Urothelium cell line (cell line): ENCODE measurements at regions not wholly inside any gene's neighbourhood (a gene's known extent, or its start where the extent isn't known, plus 50 kb on each side); places are given as distances from the start of the nearest gene placed in this dataset.

Source experiments
- DNase-seq: peaks from one replicate; pipeline ENCODE4 v3.0.0; 2011; ENCODE audit warnings: low spot score, mixed read lengths
- FAIRE-seq: peaks from 2 replicates; lab custom pipeline; 2011; peaks lifted over from hg19 to GRCh38; lab: Jason Lieb, UNC

- FAIRE-seq (no peak), DNase-seq (no peak)
Observed at GRCh38 chr11:127677660-127678425, 677.3 kb upstream of the KIRREL3 start.

DNA sequence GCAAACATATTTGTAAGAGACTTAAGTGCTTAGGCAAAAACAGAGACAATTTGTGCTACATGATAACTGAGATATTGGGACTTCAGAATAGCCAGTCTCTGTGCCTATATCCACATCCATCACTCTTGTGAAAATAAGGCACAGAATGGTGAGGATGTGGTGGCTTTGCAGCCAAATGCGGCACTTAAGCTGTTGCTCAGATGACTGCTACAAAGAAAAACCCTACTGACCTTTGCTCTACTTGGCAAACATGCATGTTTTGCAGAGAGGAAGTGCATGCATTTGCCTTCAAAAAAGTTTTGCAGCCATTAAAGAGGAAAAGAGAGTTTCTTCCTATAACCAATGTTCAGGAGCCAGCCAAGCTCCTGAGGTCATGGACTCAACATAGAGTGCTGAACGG lies 675.0 kb upstream of the KIRREL3 start:
- DNase-seq (no peak), FAIRE-seq (no peak)

DNA sequence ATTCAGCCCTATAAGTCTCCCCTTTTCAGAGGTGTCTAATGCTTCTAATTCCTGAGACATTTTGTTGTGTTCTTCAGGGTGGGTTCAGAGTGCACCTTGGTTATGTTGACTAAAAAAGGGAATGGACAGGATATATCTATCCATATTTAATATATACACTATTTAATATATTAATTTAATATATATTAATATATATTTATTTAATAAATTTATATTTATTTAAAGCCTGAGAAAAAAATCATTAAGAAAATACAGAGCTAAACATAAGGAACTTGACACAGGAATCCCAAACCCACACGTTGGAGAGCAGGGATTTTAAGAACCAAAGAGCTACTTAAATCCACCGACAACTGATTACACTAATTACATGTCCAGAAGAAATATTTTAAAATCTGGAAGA lies 674.2 kb upstream of the KIRREL3 start:
- FAIRE-seq: no peak
- DNase-seq: no peak

- no peak for FAIRE-seq
- DNase-seq: no peak
Observed at GRCh38 chr11:127670374-127671119, 670.0 kb upstream of the KIRREL3 start.

DNA sequence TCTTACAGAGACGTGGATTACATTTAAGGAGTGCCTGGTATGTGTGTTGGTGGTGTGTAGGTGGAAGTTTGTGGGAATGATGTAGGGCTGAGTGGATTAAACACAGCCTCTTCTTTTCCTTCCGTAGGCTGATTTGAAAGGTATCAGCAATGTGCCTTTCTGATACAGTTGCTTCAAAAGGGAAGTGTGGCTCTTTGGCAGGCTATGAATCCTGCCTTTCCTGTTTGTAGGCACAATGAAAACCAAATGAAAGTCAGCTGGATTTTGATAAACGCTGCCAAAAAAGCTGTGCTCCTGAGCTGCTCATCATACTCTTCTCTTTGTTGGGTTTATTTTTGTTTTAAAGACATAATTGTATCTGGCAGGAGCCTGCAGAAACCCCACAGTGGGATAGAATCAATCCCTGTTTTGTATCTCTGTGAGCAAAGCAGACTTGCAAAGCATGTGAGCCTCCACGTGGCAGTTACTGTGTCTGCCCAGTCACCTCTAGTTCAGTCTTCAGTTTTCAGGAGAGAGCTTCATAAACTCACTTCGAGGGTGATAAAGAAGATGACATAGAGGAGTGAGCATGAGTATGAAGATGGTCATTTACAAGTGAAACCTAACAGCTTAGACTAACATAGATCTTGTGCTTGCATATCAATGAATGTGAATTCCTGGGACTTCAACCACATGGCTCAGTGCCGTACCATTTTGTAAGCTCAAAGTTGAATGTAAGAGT lies 655.7 kb upstream of the KIRREL3 start:
- FAIRE-seq (no peak), DNase-seq (no peak)

DNA sequence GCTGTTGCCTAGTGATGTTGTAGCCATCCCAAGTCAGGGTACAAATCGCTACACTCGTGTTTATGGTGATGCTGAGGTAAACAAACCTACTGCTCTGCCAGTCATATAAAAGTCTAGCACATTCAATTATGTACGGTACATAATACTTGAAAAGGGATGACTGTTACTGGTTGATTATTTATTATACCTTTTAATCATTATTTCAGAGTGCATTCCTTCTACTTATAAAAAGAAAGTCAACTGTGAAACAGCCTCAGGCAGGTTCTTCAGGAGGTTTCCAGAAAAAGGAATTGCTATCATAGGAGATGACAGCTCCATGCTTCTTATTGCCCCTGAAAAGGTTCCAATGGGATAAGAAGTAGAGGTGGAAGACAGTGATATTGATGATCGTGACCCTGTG lies 652.5 kb upstream of the KIRREL3 start:
- FAIRE-seq: no peak

GRCh38 chr11:127651888-127652221 lies 651.3 kb upstream of the KIRREL3 start:
- FAIRE-seq (no peak), DNase-seq (peak; percentile 11)

More for the DNA sequence above, 652.5 kb upstream of the KIRREL3 start:
- DNase-seq: no peak

GRCh38 chr11:127651175-127651887 lies 650.8 kb upstream of the KIRREL3 start:
- DNase-seq (peak; percentile 39), FAIRE-seq (no peak)

GRCh38 chr11:127649958-127650357 lies 649.4 kb upstream of the KIRREL3 start:
- no peak for DNase-seq
- FAIRE-seq: no peak

DNA sequence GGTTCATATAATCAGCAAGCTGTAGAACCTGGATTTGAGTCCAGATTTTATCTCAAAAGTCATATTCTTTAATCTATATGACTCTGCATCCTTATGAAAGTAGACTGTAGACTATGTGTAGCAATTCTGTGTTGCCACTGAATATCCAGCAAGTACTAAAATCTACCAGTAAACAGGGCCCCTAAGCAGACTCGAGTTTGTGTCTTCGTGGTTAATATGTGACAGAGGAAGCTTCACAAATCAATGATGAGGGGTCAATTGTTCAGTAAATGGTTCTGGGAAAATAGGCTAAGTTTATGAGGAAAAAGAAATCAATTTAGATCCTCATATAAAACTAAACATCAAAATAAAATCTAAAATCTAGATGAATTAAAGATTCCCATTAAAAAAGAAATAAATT lies 648.5 kb upstream of the KIRREL3 start:
- DNase-seq: no peak
- no peak for FAIRE-seq

- DNase-seq: no peak
- FAIRE-seq: no peak
Observed at GRCh38 chr11:127648583-127648982, 648.0 kb upstream of the KIRREL3 start.

GRCh38 chr11:127644366-127644765 lies 643.8 kb upstream of the KIRREL3 start:
- FAIRE-seq: no peak
- no peak for DNase-seq

- no peak for DNase-seq
Observed at GRCh38 chr11:127643268-127644058, 642.9 kb upstream of the KIRREL3 start.

DNA sequence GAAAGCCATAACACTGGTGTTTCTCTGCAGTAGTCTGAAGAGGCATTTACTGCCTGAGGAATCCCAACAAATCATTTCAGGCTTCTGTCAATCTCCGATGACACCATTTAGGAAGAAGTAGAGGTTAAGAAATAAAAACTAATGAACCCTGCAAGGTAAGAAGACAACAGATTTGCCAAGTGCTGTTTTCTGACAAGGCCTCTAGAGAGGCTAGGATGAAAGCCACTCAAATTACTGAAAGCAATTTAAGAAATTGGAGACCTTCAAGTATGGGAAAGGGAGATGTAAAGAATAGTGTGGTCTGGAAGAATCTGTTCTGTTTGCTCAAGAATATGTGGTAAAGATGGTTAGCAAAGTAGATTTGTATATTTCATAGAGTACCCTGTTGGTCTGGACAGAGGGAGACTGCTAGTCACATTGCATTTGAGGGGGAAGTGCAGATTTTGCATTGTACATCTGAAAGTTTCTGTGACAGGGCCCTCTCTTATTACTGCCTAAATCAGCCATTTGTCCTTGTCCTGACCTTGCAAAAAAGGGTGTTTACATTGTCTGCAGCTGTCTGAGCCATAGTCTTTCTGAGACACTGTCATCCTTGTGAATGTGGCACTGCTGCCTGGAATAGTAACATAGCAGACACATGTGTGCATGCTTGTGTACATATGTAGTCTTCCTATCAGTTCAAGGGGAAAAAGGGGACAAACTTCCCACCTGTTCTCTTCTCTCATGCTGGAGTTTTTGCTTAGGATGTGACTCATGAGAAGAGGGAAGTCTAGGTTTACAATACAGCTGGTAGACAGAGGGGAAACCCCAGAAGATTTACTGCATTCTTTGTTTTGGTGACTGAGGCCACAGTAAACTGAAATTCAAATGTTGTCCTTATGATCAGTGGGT lies 640.2 kb upstream of the KIRREL3 start:
- DNase-seq (peak; percentile 39), FAIRE-seq (no peak)

More at GRCh38 chr11:127643268-127644058, 642.9 kb upstream of the KIRREL3 start:
- FAIRE-seq: no peak

- FAIRE-seq (no peak), DNase-seq (peak; percentile 26)
Observed at GRCh38 chr11:127639916-127640315, 639.3 kb upstream of the KIRREL3 start.

DNA sequence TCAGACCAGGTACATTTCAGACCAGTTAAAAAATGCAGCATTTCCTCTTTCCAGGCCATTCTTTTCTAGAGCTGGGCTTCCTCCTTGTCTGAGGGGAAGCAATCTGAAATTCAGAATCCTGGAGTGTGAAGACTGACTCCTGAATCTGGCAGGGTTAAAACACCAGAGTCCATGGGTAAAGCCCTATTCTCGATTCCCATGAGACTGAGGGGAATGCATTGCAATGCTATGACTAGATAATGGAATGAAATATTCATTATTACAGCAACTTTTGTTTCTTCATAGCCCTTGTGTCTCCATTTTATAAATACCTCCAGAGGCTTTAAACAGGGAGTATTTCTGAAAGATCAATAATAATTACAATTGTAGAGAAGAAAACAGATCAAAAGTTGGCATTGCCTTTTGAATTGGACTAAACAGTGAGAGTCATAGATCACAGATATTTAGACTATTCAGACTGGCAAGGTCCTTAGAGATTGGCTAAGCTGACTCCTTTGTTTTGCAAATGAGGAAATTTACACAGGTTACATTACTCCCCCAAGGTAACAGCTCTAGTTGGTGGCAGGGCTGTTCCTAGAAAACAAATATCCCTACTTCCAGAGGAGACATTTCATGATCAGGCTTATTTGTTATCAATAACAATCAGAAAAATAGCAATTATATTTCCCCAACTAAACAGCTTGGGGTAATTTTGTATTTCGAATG lies 632.6 kb upstream of the KIRREL3 start:
- DNase-seq: no peak
- no peak for FAIRE-seq

DNA sequence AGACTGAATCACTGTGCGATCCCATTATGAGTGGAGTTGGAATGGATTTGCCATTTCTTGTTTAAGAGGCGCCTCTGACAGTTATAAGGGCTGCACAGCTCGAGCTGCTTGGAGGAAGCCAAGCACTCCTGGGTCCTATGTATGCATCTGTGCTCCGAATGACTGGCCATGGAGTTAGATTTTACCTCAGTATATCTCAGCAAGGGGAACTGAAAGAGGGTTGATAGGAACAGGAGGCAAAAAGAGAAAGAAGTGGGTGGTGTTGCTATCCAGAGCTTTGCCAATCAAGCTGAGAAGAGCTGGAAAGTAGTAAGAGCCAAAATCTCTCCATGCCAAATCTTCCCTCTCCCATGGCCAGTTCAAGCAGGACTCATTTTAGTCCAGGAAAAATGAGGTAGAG lies 632.0 kb upstream of the KIRREL3 start:
- no peak for DNase-seq
- no peak for FAIRE-seq

DNA sequence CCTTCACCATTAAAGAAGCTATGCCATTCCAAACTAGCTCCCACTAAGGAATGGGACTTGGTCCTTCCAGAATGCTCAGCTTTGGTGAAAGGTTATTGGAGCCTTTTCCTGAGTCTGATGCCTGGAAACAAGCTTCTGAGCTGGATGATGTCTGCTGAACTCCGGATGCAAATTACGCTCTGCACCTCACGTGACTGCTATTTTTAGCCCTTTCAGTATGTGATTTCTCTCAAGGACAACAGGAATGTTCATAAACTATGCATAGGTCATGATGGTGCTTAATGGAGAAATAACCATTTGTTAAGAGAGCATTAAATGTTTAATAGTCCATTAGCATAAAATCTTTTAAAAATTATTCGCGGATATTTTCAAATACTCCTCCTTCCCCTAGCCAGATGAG lies 631.4 kb upstream of the KIRREL3 start:
- FAIRE-seq (no peak), DNase-seq (no peak)

DNA sequence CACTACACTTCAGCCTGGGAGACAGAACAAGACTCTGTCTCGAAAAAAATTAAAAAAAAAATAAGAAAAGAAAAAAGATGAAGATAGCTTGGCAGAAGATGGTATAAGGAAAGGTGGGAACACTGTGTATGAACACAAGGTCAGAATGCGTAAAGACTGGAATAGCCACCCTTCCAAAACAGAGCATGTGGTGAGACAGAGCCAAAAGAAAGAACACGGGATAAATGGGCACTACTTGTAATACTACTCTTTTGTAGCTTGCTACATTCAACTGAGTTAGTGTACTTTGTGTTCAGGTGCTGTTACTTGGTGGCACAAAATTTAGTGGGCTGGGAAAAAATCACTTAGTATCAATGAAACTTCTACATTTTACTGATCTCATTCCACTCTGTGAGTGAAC lies 628.6 kb upstream of the KIRREL3 start:
- DNase-seq (no peak), FAIRE-seq (no peak)
